Activated CD4-positive, alpha-beta T cell treated with anti-CD3 and anti-CD28 coated beads, Interleukin-2, amount 10 ng/mL, durations not matched to agents 24 days and 14 days (primary cell): ENCODE measurements at regions not wholly inside any gene's neighbourhood (a gene's known extent, or its start where the extent isn't known, plus 50 kb on each side); places are given as distances from the start of the nearest gene placed in this dataset.

Experiments used
- DNase-seq: peaks from one replicate; pipeline ENCODE4 v3.0.0; 2022
- H3K27ac Mint-ChIP-seq: one replicate; pipeline ENCODE4 v1.8.0; 2022; ENCODE audit warnings: mild to moderate bottlenecking, mixed read lengths
- H3K27me3 Mint-ChIP-seq: one replicate; pipeline ENCODE4 v1.8.0; 2022; ENCODE audit warnings: mixed read lengths
- H3K36me3 Mint-ChIP-seq: one replicate; pipeline ENCODE4 v1.8.0; 2022; ENCODE audit warnings: low read depth, mild to moderate bottlenecking, mixed read lengths
- H3K4me1 Mint-ChIP-seq: one replicate; pipeline ENCODE4 v1.8.0; 2021; ENCODE audit warnings: mixed read lengths
- H3K4me3 Mint-ChIP-seq: one replicate; pipeline ENCODE4 v1.8.0; 2022; ENCODE audit warnings: mild to moderate bottlenecking, moderate library complexity, mixed read lengths
- H3K9me3 Mint-ChIP-seq: one replicate; pipeline ENCODE4 v1.8.0; 2021; ENCODE audit warnings: mixed read lengths
- intact Hi-C: fragments of 100-400 bp; cut with micrococcal nuclease; formaldehyde crosslinking; loops from one replicate; pipeline ENCODE4 v1.15.1; 2023

DNA sequence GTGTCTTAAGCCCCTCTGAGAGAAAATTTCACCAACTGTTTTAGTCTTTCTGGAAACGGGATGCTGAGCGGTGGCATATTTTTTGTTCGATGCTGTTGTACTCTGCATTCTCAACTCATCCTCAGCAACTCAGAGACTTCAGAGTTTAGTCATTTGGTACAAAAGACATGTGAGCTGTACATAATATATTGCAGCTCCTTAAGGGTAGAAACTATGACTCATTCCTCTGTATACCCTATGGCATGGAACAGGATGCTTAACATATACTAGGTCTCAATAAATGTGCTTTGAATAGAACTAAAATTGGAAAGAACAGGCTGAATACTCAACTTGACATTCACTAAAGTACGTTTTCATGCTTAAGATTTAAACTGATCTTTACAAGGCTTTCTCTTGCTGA lies 130.5 kb upstream of the SLITRK2 start:
- no peaks in the 10 kb centered on the region for H3K4me1 Mint-ChIP-seq
- intact Hi-C loops = no loop called here
- peaks cover under 1% of the 10 kb centered on the region for H3K9me3 Mint-ChIP-seq
- H3K27me3 Mint-ChIP-seq = no peaks in the 10 kb centered on the region
- no peak for DNase-seq
- H3K27ac Mint-ChIP-seq = no peak overlapping the region
- no peaks in the 10 kb centered on the region for H3K36me3 Mint-ChIP-seq
- H3K4me3 Mint-ChIP-seq = no peak overlapping the region

DNA sequence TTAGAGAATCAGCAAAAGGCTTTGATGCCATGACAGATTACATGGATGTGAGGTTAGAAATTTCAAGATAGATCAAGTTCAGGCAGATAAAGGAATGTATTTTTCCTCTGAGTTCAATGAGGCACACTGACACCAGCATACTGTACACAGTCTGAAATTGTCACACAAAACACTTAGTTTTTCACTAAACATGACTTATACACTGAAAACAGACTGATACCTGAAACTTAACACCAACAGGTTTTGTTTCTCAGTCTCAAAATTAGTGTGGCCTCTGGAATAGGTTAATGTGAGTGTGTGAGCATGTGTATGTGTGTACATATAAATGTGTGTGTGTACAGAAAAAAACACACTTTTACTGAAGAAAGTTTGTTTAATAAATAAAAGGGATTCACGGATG lies 129.9 kb upstream of the SLITRK2 start:
- Mint-ChIP-seq H3K27ac (no peak overlapping the region), H3K4me1 (no peaks in the 10 kb centered on the region), H3K9me3 (peaks cover 3% of the 10 kb centered on the region), H3K4me3 (no peak overlapping the region), H3K27me3 (no peaks in the 10 kb centered on the region), H3K36me3 (no peaks in the 10 kb centered on the region)
- intact Hi-C loops = no loop called here
- no peak for DNase-seq

DNA sequence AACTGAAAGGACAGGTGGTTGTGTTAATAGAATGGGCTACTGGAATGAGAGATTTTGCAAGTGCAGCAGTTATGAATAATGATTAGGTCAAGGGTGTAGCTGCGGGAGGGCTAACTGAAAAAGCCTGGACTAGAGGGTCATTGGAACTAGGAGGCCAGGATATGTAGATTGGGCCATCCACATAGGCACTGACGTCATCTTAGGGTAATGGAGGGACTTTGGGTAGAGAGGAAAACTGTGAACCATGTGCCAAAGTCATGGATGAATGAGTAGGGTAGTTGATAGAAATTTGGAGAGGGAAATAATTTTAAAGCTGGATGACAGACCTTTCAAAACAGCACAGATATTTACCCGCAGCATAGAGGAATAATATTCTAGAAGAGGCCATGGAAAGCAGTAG lies 123.6 kb upstream of the SLITRK2 start:
- H3K4me1 Mint-ChIP-seq = no peaks in the 10 kb centered on the region
- intact Hi-C loops = no loop called here
- H3K27ac Mint-ChIP-seq = no peak overlapping the region
- no peak for DNase-seq
- H3K9me3 Mint-ChIP-seq = peaks cover 3% of the 10 kb centered on the region
- H3K27me3 Mint-ChIP-seq = no peaks in the 10 kb centered on the region
- H3K36me3 Mint-ChIP-seq = no peaks in the 10 kb centered on the region
- H3K4me3 Mint-ChIP-seq = no peak overlapping the region

DNA sequence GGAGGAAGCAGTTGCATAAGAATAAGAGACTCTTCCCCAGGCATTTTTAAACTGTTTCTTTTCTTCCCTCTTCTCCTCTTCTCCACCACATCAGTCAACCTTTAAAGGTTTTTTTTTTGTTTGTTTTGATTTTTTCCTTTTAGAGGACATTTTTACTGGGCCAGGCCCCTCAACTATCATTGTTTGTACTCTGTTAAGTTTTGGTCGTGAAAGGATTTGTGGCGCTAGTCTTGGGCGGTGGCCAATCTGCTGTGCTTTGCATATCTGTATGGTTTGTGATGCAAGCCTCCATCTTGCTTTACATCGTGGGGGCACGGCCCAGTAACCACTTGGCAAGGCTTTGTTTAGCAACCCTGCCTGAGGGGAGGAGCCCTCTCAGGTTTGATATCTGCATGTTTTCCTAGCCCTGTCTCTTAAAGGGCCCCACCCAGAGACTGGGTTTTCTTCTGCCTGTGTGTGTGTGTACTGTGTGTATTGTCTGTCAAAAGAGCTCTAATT lies 101.9 kb upstream of the SLITRK2 start:
- Mint-ChIP-seq H3K4me3 (no peak overlapping the region), H3K36me3 (no peaks in the 10 kb centered on the region), H3K4me1 (no peaks in the 10 kb centered on the region), H3K27ac (no peak overlapping the region), H3K9me3 (no peaks in the 10 kb centered on the region), H3K27me3 (no peaks in the 10 kb centered on the region)
- intact Hi-C loops = no loop called here
- DNase-seq = no peak

GRCh38 chrX:145716226-145716625 lies 101.4 kb upstream of the SLITRK2 start:
- Mint-ChIP-seq H3K9me3 (no peaks in the 10 kb centered on the region), H3K36me3 (no peaks in the 10 kb centered on the region), H3K4me1 (no peaks in the 10 kb centered on the region), H3K27ac (no peak overlapping the region), H3K4me3 (no peak overlapping the region), H3K27me3 (no peaks in the 10 kb centered on the region)
- no peak for DNase-seq
- intact Hi-C loops = no loop called here

GRCh38 chrX:145727476-145727875 lies 90.2 kb upstream of the SLITRK2 start:
- Mint-ChIP-seq H3K27me3 (no peaks in the 10 kb centered on the region), H3K9me3 (no peaks in the 10 kb centered on the region), H3K27ac (no peak overlapping the region), H3K4me1 (no peaks in the 10 kb centered on the region), H3K4me3 (no peak overlapping the region), H3K36me3 (no peaks in the 10 kb centered on the region)
- intact Hi-C loops = no loop called here
- no peak for DNase-seq

DNA sequence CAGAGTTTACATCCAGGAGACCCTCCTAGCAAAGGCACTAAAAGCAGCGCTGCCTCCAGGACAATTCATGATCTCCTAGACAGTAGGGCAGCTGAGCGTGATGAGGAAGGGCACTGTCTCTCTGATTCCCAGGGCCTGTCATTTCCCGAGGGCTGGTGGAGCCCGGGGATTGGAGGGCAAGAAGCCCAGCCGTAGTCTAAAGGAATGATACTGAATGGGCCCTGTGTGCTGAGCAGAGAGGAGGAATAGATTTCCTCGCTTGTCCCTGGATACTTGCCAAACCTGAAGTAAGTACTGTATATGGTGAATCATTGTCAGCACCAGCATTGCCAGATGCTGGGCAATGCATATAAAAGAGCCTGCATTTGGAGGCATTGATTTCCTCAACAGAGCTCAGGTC lies 88.0 kb upstream of the SLITRK2 start:
- Mint-ChIP-seq H3K36me3 (no peaks in the 10 kb centered on the region), H3K4me3 (no peak overlapping the region), H3K27ac (no peak overlapping the region), H3K27me3 (no peaks in the 10 kb centered on the region), H3K4me1 (no peaks in the 10 kb centered on the region), H3K9me3 (no peaks in the 10 kb centered on the region)
- DNase-seq = no peak
- intact Hi-C loops = no loop called here

DNA sequence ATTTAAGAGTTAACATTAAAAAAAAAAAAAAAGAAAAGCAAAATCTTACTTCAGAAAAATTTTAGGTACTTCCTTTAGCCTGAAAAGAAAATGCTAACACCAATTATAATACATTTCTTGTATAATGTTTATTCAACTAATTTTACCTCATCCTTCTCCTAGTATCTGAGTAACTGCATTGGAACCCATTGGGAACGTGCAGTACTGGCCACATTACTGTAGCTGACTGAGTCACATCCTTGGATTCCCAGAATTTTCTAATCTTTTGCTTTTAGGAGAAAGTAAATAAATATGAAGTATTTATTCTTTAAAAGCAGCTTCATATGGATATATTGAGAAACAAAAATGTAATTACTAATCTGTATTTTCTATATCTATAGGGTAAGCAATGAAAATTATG lies 82.6 kb upstream of the SLITRK2 start:
- no peaks in the 10 kb centered on the region for H3K27me3 Mint-ChIP-seq
- no peaks in the 10 kb centered on the region for H3K36me3 Mint-ChIP-seq
- no peak for DNase-seq
- H3K27ac Mint-ChIP-seq = no peak overlapping the region
- H3K9me3 Mint-ChIP-seq = no peaks in the 10 kb centered on the region
- intact Hi-C loops = no loop called here
- H3K4me3 Mint-ChIP-seq = no peak overlapping the region
- no peaks in the 10 kb centered on the region for H3K4me1 Mint-ChIP-seq

DNA sequence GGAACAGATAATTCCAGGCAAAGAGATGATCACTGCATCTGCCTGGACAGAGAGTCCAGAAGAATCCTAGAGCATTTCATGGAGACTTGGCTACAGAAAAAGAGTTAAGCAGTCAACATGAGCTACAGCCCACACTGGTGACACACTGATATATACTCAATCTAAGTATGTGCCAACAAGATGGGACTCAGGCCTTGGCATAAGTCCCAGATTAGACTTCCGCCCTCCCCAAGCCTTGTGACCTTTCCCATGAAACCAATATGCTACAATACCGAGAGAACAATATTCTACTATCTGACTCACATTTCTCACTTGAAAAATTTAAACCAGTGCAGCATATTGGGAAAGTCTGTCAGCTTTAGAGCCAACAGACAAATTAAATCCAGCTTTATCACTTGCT lies 65.7 kb upstream of the SLITRK2 start:
- no peak overlapping the region for H3K4me3 Mint-ChIP-seq

More for the DNA sequence above, 65.7 kb upstream of the SLITRK2 start:
- no peaks in the 10 kb centered on the region for H3K27me3 Mint-ChIP-seq
- H3K27ac Mint-ChIP-seq = no peak overlapping the region
- DNase-seq = no peak
- H3K36me3 Mint-ChIP-seq = no peaks in the 10 kb centered on the region
- H3K4me1 Mint-ChIP-seq = no peaks in the 10 kb centered on the region
- intact Hi-C loops = no loop called here
- H3K9me3 Mint-ChIP-seq = no peaks in the 10 kb centered on the region
